ENCODE measurements at regions not wholly inside any gene's neighbourhood (a gene's known extent, or its start where the extent isn't known, plus 50 kb on each side); places are given as distances from the start of the nearest gene placed in this dataset.
"Not testable (repeated sequence)": the region's sequence is repeated elsewhere in the genome, so short reads cannot be mapped to it uniquely, and the experiment has no call there.

GRCh38 chr20:43404878-43405277 lies 52.8 kb upstream of the SRSF6 start:
- Mint-ChIP-seq H3K27me3 (peaks cover 31 to 36% of the 10 kb centered on the region in 2 donors), H3K9me3 (peaks cover 8 to 10% of the 10 kb centered on the region in 2 donors), H3K27ac (no peak overlapping the region), H3K36me3 (peaks cover 6% of the 10 kb centered on the region in 2 donors), H3K4me3 (no peak overlapping the region), H3K4me1 (no peaks in the 10 kb centered on the region)
- ATAC-seq (replicated peaks) (no peak), DNase-seq (no peak)

GRCh38 chr20:43400882-43401281 lies 56.8 kb upstream of the SRSF6 start:
- not testable (repeated sequence) for H3K27ac Mint-ChIP-seq; H3K9me3 Mint-ChIP-seq; ATAC-seq (replicated peaks); H3K36me3 Mint-ChIP-seq; H3K4me1 Mint-ChIP-seq; DNase-seq; H3K4me3 Mint-ChIP-seq
- H3K27me3 Mint-ChIP-seq = peaks cover 11 to 15% of the 10 kb centered on the region in 2 donors

DNA sequence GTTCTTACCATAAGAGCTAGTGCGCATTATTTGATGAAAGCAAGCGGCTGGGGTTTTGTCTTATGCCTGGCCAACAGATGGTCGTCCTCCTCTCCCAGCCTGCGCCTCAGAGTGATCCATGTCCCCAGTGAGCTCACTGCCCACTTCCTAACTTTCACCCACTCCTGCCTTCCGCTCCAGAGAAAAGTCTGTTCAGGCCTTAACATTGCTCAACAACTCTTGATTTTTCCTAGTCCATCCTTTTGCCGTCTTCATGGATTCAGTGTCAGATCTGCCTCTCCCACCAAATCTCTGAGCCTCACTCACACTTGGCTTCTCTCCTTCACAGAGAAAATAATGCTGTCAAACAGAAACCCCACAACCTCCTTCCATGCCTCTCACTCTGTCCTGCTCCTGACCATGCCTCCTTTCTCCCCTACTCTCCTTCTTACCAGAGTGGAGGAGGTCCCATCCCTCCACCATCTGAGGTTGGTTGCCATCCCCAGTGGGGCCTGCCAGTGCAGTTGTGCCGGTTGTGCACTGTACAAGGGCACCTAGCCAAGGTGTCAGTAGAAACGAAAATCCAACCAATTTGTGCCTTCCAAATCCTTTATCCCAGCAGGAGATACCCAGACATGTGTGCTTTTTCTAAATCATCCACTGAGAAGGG lies 58.9 kb upstream of the SRSF6 start:
- ATAC-seq (replicated peaks) (no peak), DNase-seq (no peak)
- no peaks in the 10 kb centered on the region for H3K4me1 Mint-ChIP-seq
- H3K36me3 Mint-ChIP-seq = no peaks in the 10 kb centered on the region
- no peak overlapping the region for H3K4me3 Mint-ChIP-seq
- H3K9me3 Mint-ChIP-seq = peaks cover 2 to 4% of the 10 kb centered on the region in 2 donors
- peaks cover 5 to 13% of the 10 kb centered on the region in 2 donors for H3K27me3 Mint-ChIP-seq
- no peak overlapping the region for H3K27ac Mint-ChIP-seq

- peaks cover 5 to 21% of the 10 kb centered on the region in 2 donors for H3K27me3 Mint-ChIP-seq
- no peak for DNase-seq
- H3K4me3 Mint-ChIP-seq = no peak overlapping the region
Measured at GRCh38 chr20:43397147-43397546, 60.5 kb upstream of the SRSF6 start.

DNA sequence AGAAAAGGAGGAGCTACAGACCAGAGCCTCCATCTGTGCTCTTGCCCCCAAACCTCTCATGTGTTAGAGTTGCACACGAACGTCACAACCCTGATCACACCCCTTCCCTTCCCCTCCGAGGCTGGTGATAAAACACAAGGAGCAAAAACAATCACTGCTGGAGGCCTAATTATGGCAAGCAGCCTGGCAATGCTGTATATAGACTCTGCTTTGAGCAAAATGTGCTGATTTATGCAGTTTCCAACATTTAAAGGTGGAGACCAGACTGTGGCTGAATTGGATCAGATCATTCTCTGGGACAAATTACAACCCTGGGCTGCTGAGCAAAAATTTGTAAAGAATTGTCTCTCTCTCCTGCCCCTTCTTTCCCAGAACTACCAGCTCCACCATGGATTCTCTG lies 64.6 kb upstream of the SRSF6 start:
- ATAC-seq (replicated peaks) (no peak), DNase-seq (no peak)
- H3K4me3 Mint-ChIP-seq = no peak overlapping the region
- H3K4me1 Mint-ChIP-seq = no peaks in the 10 kb centered on the region
- H3K27me3 Mint-ChIP-seq = peaks cover 12 to 31% of the 10 kb centered on the region in 2 donors
- H3K36me3 Mint-ChIP-seq = no peaks in the 10 kb centered on the region
- no peak overlapping the region for H3K27ac Mint-ChIP-seq
- peaks cover 7 to 8% of the 10 kb centered on the region in 2 donors for H3K9me3 Mint-ChIP-seq

More at GRCh38 chr20:43397147-43397546, 60.5 kb upstream of the SRSF6 start:
- Mint-ChIP-seq H3K4me1 (no peaks in the 10 kb centered on the region), H3K9me3 (peaks cover 8 to 9% of the 10 kb centered on the region in 2 donors), H3K27ac (no peak overlapping the region), H3K36me3 (no peaks in the 10 kb centered on the region)
- no peak for ATAC-seq (replicated peaks)

- Mint-ChIP-seq H3K36me3 (no peaks in the 10 kb centered on the region), H3K4me3 (no peak overlapping the region), H3K9me3 (peaks cover 7 to 8% of the 10 kb centered on the region in 2 donors), H3K27ac (no peak overlapping the region), H3K4me1 (no peaks in the 10 kb centered on the region), H3K27me3 (peaks cover 15 to 36% of the 10 kb centered on the region in 2 donors)
- DNase-seq (no peak), ATAC-seq (replicated peaks) (no peak)
Measured at GRCh38 chr20:43392561-43392960, 65.1 kb upstream of the SRSF6 start.

- Mint-ChIP-seq H3K36me3 (no peaks in the 10 kb centered on the region), H3K4me3 (no peak overlapping the region), H3K4me1 (no peaks in the 10 kb centered on the region), H3K9me3 (peaks cover 8 to 11% of the 10 kb centered on the region in 2 donors), H3K27me3 (peaks cover 15 to 36% of the 10 kb centered on the region in 2 donors), H3K27ac (peak overlapping the region; percentile 72)
- no peak for DNase-seq
- no peak for ATAC-seq (replicated peaks)
Measured at GRCh38 chr20:43389839-43390626, 67.7 kb upstream of the SRSF6 start.

GRCh38 chr20:43389211-43389610 lies 68.5 kb upstream of the SRSF6 start:
- peaks cover 8 to 11% of the 10 kb centered on the region in 2 donors for H3K9me3 Mint-ChIP-seq
- no peak overlapping the region for H3K4me3 Mint-ChIP-seq
- no peak overlapping the region for H3K27ac Mint-ChIP-seq
- no peaks in the 10 kb centered on the region for H3K4me1 Mint-ChIP-seq
- DNase-seq (no peak), ATAC-seq (replicated peaks) (no peak)
- H3K36me3 Mint-ChIP-seq = no peaks in the 10 kb centered on the region
- peaks cover 15 to 36% of the 10 kb centered on the region in 2 donors for H3K27me3 Mint-ChIP-seq

DNA sequence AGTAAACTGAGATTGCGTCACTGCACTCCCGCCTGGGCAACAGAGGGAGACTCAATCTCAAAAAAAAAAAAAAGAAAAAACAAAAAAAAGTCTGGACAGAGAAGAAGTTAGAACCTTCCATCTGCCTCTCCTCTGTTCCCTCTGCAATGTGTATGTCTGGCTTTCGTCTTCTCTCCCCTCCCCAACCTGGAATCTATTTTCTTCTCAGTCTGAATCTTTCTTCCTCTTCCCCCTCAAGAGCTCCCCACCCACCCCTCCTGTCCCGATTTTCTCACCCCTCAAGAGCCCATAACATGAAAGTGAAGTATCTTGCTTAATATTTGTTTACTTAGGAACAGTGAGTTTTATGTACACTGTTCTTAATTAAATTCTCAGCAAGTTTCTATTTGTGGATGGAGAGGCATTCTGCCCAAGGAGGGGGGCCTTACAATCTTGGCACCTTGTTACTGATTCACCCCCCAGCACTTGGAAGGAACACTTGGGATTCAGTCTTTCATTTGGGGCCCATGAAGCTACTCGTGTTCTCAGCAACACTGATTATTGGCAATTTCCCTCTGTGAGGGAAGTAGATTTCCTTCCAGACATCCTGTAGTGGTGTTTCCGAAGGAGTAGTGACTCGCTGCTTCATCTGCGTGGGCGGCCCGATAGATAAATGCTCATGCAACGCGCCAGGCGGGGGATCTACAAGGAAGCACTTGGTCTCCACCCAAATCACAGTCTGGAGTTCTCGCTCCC lies 69.3 kb upstream of the SRSF6 start:
- DNase-seq (no peak), ATAC-seq (replicated peaks) (no peak)
- Mint-ChIP-seq H3K9me3 (peaks cover 2 to 5% of the 10 kb centered on the region in 2 donors), H3K4me3 (no peak overlapping the region), H3K27ac (no peak overlapping the region), H3K36me3 (no peaks in the 10 kb centered on the region), H3K27me3 (peaks cover 15 to 28% of the 10 kb centered on the region in 2 donors), H3K4me1 (no peaks in the 10 kb centered on the region)

- peaks cover 0 to 4% of the 10 kb centered on the region in 2 donors for H3K9me3 Mint-ChIP-seq
- peaks cover 15 to 25% of the 10 kb centered on the region in 2 donors for H3K27me3 Mint-ChIP-seq
- H3K27ac Mint-ChIP-seq = no peak overlapping the region
- DNase-seq (no peak), ATAC-seq (replicated peaks) (no peak)
- no peaks in the 10 kb centered on the region for H3K36me3 Mint-ChIP-seq
- H3K4me1 Mint-ChIP-seq = no peaks in the 10 kb centered on the region
- no peak overlapping the region for H3K4me3 Mint-ChIP-seq
Measured at GRCh38 chr20:43387737-43388136, 70.0 kb upstream of the SRSF6 start.

- no peak overlapping the region for H3K27ac Mint-ChIP-seq
- DNase-seq (no peak), ATAC-seq (replicated peaks) (no peak)
- H3K4me3 Mint-ChIP-seq = no peak overlapping the region
- H3K36me3 Mint-ChIP-seq = no peaks in the 10 kb centered on the region
- H3K4me1 Mint-ChIP-seq = no peaks in the 10 kb centered on the region
- peaks cover 15 to 22% of the 10 kb centered on the region in 2 donors for H3K27me3 Mint-ChIP-seq
- H3K9me3 Mint-ChIP-seq = peaks cover 0 to 4% of the 10 kb centered on the region in 2 donors
Measured at GRCh38 chr20:43386878-43387277, 70.8 kb upstream of the SRSF6 start.

DNA sequence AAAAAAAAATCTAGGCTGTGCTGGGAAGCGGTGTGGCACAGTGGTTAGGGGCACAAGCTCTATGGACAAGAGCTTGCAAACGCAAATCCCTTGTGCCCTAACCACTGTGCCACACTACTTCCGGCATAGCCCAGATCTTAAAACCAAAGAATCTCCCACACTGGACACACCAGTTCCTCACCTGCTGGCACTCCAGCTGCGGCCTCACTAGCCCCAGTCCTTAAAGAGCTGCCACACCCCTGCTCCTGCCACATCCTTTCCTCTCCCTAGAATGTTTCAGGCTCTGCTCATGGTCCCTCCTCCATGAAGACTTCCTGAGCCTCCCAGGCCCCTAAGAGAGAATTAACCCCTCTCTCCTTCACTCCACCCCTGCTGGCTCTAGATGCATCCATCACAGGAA lies 71.8 kb upstream of the SRSF6 start:
- Mint-ChIP-seq H3K9me3 (peaks cover 0 to 4% of the 10 kb centered on the region in 2 donors), H3K36me3 (no peaks in the 10 kb centered on the region), H3K4me3 (no peak overlapping the region), H3K27me3 (peaks cover 12 to 20% of the 10 kb centered on the region in 2 donors), H3K4me1 (no peaks in the 10 kb centered on the region), H3K27ac (no peak overlapping the region)
- ATAC-seq (replicated peaks) (no peak), DNase-seq (no peak)

- no peaks in the 10 kb centered on the region for H3K36me3 Mint-ChIP-seq
- ATAC-seq (replicated peaks) = no peak
- no peaks in the 10 kb centered on the region for H3K4me1 Mint-ChIP-seq
- H3K27me3 Mint-ChIP-seq = peaks cover 10 to 14% of the 10 kb centered on the region in 2 donors
- no peak overlapping the region for H3K27ac Mint-ChIP-seq
- DNase-seq = no peak
- no peak overlapping the region for H3K4me3 Mint-ChIP-seq
- H3K9me3 Mint-ChIP-seq = peaks cover 0 to 4% of the 10 kb centered on the region in 2 donors
Measured at GRCh38 chr20:43384101-43384940, 73.4 kb upstream of the SRSF6 start.

All from stimulated activated naive B cell treated with anti-CD40 and anti-IgM and Interleukin-4, amounts not matched to agents 10 μg/mL and 1 μg/mL and 100 μg/mL, for 72 hours (primary cell).